Breast epithelium (tissue), 3 donors: ENCODE measurements at regions not wholly inside any gene's neighbourhood (a gene's known extent, or its start where the extent isn't known, plus 50 kb on each side); places are given as distances from the start of the nearest gene placed in this dataset.

Experiments
- CTCF ChIP-seq, 3 donors: fragments of 450-650 bp; IDR thresholded peaks; one replicate each; pipeline ENCODE4 v1.5.1; 2016 to 2017; ENCODE audit warnings: antibody characterized with exemption in 3 of 3, mild to moderate bottlenecking in 3 of 3, moderate library complexity in 3 of 3
- POLR2A ChIP-seq: fragments of 450-650 bp; IDR thresholded peaks from one replicate; pipeline ENCODE4 v1.6.1; 2016; ENCODE audit warnings: antibody characterized with exemption, mild to moderate bottlenecking, moderate library complexity

GRCh38 chr14:105910426-105910825 lies 384.0 kb downstream of the TMEM121 start:
- no peak for TF ChIP-seq CTCF (IDR thresholded peaks at IDR 0.05)
- no peak for TF ChIP-seq POLR2A
